Stomach smooth muscle (tissue), 2 donors: ENCODE measurements at regions not wholly inside any gene's neighbourhood (a gene's known extent, or its start where the extent isn't known, plus 50 kb on each side); places are given as distances from the start of the nearest gene placed in this dataset.
A peak's percentile ranks its signal among the peaks of the same experiment; 100 is the strongest.

Source experiments
- H3K27ac ChIP-seq: one replicate; pipeline ENCODE4 v1.7.0; 2013; ENCODE audit warnings: mild to moderate bottlenecking, low read length, inconsistent platforms
- H3K27me3 ChIP-seq, 2 donors: one replicate each; pipeline ENCODE4 v1.7.0; 2013; ENCODE audit warnings: low read length in 2 of 2; ENCODE audit not compliant: insufficient read depth in 2 of 2, control insufficient read depth in 1 of 2
- H3K36me3 ChIP-seq, 2 donors: one replicate each; pipeline ENCODE4 v1.7.0; 2013; ENCODE audit warnings: low read length in 2 of 2; ENCODE audit not compliant: control insufficient read depth in 2 of 2, insufficient read depth in 2 of 2
- H3K4me1 ChIP-seq: one replicate; pipeline ENCODE4 v1.7.0; 2013; ENCODE audit warnings: low read length; ENCODE audit not compliant: control insufficient read depth, insufficient read depth
- H3K4me3 ChIP-seq, 2 donors: one replicate each; pipeline ENCODE4 v1.7.0; 2013; ENCODE audit warnings: low read length in 2 of 2
- H3K9ac ChIP-seq, 2 donors: one replicate each; pipeline ENCODE4 v1.7.0; 2013; ENCODE audit warnings: low read length in 2 of 2, mild to moderate bottlenecking in 1 of 2
- H3K9me3 ChIP-seq, 2 donors: one replicate each; pipeline ENCODE4 v1.7.0; 2013; ENCODE audit warnings: low read length in 2 of 2; ENCODE audit not compliant: control insufficient read depth in 2 of 2
- donor health status: healthy.
- donor health status: Pancreatic carcinoma.

GRCh38 chr12:92464911-92465310 is 237.9 kb upstream of the PLEKHG7 start:
- Histone ChIP-seq H3K9me3 (no peaks in the 10 kb centered on the region), H3K4me3 (no peak overlapping the region), H3K9ac (no peak overlapping the region), H3K27me3 (no peaks in the 10 kb centered on the region), H3K36me3 (no peaks in the 10 kb centered on the region), H3K27ac (no peak overlapping the region), H3K4me1 (peaks cover 6% of the 10 kb centered on the region)

GRCh38 chr12:92463171-92463570 is 239.6 kb upstream of the PLEKHG7 start:
- Histone ChIP-seq H3K9ac (no peak overlapping the region), H3K4me1 (peaks cover 3% of the 10 kb centered on the region), H3K4me3 (no peak overlapping the region), H3K9me3 (no peaks in the 10 kb centered on the region), H3K27me3 (no peaks in the 10 kb centered on the region), H3K27ac (no peak overlapping the region), H3K36me3 (no peaks in the 10 kb centered on the region)

- no peaks in the 10 kb centered on the region for H3K9me3 ChIP-seq
- H3K4me3 ChIP-seq: no peak overlapping the region
- no peak overlapping the region for H3K9ac ChIP-seq
- H3K27ac ChIP-seq: no peak overlapping the region
- peaks cover 3% of the 10 kb centered on the region for H3K4me1 ChIP-seq
- H3K36me3 ChIP-seq: no peaks in the 10 kb centered on the region
- no peaks in the 10 kb centered on the region for H3K27me3 ChIP-seq
These were observed 240.3 kb upstream of the PLEKHG7 start for GRCh38 chr12:92462527-92462926.

GRCh38 chr12:92462049-92462448 is 240.7 kb upstream of the PLEKHG7 start:
- Histone ChIP-seq H3K9me3 (no peaks in the 10 kb centered on the region), H3K9ac (no peak overlapping the region), H3K27me3 (no peaks in the 10 kb centered on the region), H3K36me3 (no peaks in the 10 kb centered on the region), H3K27ac (no peak overlapping the region), H3K4me3 (no peak overlapping the region), H3K4me1 (peaks cover 3% of the 10 kb centered on the region)

GRCh38 chr12:92459850-92460249 is 242.9 kb upstream of the PLEKHG7 start:
- no peaks in the 10 kb centered on the region for H3K36me3 ChIP-seq
- H3K4me1 ChIP-seq: no peaks in the 10 kb centered on the region
- H3K27ac ChIP-seq: no peak overlapping the region
- no peak overlapping the region for H3K9ac ChIP-seq
- no peak overlapping the region for H3K4me3 ChIP-seq
- no peaks in the 10 kb centered on the region for H3K9me3 ChIP-seq
- no peaks in the 10 kb centered on the region for H3K27me3 ChIP-seq

- H3K9me3 ChIP-seq: no peaks in the 10 kb centered on the region
- H3K9ac ChIP-seq: no peak overlapping the region
- no peaks in the 10 kb centered on the region for H3K36me3 ChIP-seq
These were observed 243.8 kb upstream of the PLEKHG7 start for GRCh38 chr12:92458996-92459395.

GRCh38 chr12:92457458-92458180 is 245.2 kb upstream of the PLEKHG7 start:
- Histone ChIP-seq H3K36me3 (no peaks in the 10 kb centered on the region), H3K9ac (no peak overlapping the region), H3K27ac (no peak overlapping the region), H3K4me1 (no peaks in the 10 kb centered on the region), H3K27me3 (no peaks in the 10 kb centered on the region), H3K4me3 (no peak overlapping the region), H3K9me3 (no peaks in the 10 kb centered on the region)

More at GRCh38 chr12:92458996-92459395, 243.8 kb upstream of the PLEKHG7 start:
- Histone ChIP-seq H3K27me3 (no peaks in the 10 kb centered on the region), H3K4me3 (no peak overlapping the region), H3K27ac (no peak overlapping the region), H3K4me1 (no peaks in the 10 kb centered on the region)

- Histone ChIP-seq H3K4me3 (no peak overlapping the region), H3K4me1 (no peaks in the 10 kb centered on the region), H3K9ac (no peak overlapping the region), H3K27me3 (no peaks in the 10 kb centered on the region), H3K36me3 (no peaks in the 10 kb centered on the region), H3K9me3 (no peaks in the 10 kb centered on the region), H3K27ac (no peak overlapping the region)
These were observed 250.0 kb upstream of the PLEKHG7 start for GRCh38 chr12:92452763-92453162.

- Histone ChIP-seq H3K9ac (no peak overlapping the region), H3K9me3 (no peaks in the 10 kb centered on the region), H3K4me1 (peaks cover 3% of the 10 kb centered on the region), H3K27me3 (no peaks in the 10 kb centered on the region), H3K4me3 (no peak overlapping the region), H3K36me3 (no peaks in the 10 kb centered on the region), H3K27ac (no peak overlapping the region)
These were observed 256.7 kb upstream of the PLEKHG7 start for GRCh38 chr12:92446083-92446460.

- no peaks in the 10 kb centered on the region for H3K36me3 ChIP-seq
- no peaks in the 10 kb centered on the region for H3K9me3 ChIP-seq
- H3K27me3 ChIP-seq: no peaks in the 10 kb centered on the region
- peaks cover 3% of the 10 kb centered on the region for H3K4me1 ChIP-seq
- no peak overlapping the region for H3K9ac ChIP-seq
- H3K4me3 ChIP-seq: peak overlapping the region in 1 of 2 donors; percentile 7
- peak overlapping the region; percentile 13 for H3K27ac ChIP-seq
These were observed 257.3 kb upstream of the PLEKHG7 start for GRCh38 chr12:92445253-92446082.

GRCh38 chr12:92444763-92445162 is 258.0 kb upstream of the PLEKHG7 start:
- no peaks in the 10 kb centered on the region for H3K36me3 ChIP-seq
- H3K9me3 ChIP-seq: no peaks in the 10 kb centered on the region
- H3K4me1 ChIP-seq: peaks cover 3% of the 10 kb centered on the region
- no peaks in the 10 kb centered on the region for H3K27me3 ChIP-seq
- no peak overlapping the region for H3K9ac ChIP-seq
- H3K27ac ChIP-seq: no peak overlapping the region
- no peak overlapping the region for H3K4me3 ChIP-seq
